ENCODE measurements at regions not wholly inside any gene's neighbourhood (a gene's known extent, or its start where the extent isn't known, plus 50 kb on each side); places are given as distances from the start of the nearest gene placed in this dataset.

GRCh38 chr3:13211605-13212210, 138.5 kb upstream of the IQSEC1 start:
- no peak for DNase-seq (ENCODE audit: low read depth in 3 of 3, low spot score in 2 of 3)

DNA sequence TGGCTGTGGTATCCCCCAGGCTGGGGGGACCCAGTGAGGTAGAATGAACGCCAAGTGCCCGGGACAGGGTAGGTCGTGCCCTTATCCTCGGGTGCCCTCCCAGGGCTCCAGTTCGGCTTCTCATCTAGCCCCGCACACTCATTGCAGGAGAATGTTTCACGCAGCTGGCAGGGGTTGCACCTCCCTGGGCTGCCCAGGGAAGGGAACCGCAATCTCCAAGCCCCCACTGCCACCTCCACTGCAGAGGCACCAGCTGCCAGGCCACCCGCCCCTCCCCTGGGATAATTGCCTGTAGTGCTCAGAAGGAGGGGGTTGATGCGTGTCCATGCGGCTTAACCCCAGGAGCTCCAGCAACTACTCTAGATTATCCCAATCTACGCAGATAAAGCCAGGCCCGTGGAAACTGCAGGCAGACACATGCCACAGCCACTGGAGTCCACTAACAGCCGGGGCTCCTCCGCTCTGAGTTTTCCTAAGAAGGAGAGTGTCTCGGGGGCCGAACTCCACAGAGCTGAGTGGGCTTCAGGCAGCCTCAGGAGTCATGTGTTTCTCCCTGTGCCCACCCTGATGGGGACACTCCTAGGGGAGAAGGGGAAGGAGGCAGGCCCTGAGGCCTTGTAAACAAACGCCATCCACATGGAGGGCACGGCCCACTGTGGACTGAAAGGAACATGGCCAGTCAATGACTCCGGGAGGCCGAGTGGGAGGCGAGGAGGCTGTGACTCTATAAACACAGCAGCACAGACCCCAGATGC, 137.2 kb upstream of the IQSEC1 start:
- no peak for DNase-seq (ENCODE audit: low read depth in 3 of 3, low spot score in 2 of 3)

GRCh38 chr3:13209634-13209997, 136.4 kb upstream of the IQSEC1 start:
- DNase-seq (ENCODE audit: low read depth in 3 of 3, low spot score in 2 of 3), result no peak

- no peak for DNase-seq (ENCODE audit: low read depth in 3 of 3, low spot score in 2 of 3)
Observed at GRCh38 chr3:13208706-13209633, 135.7 kb upstream of the IQSEC1 start.

- DNase-seq (ENCODE audit: low read depth in 3 of 3, low spot score in 2 of 3), result no peak
Observed at GRCh38 chr3:13207975-13208705, 134.9 kb upstream of the IQSEC1 start.

DNA sequence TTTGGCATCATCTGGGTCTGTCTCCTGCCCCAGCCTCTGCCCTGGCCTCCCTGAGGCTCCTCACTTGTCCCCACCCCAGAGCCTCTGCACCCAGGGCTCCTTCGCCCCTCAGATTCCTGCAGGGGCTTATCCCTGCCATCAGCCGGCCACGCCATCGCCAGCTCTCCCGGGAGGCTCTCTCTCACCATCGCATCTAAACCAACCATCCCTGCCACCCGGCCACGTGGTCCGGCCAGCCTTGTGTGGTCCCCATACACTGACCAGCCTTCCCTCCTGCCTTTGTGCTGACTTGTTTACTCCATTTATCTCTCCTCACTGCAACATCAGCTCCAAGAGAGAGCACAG, 134.3 kb upstream of the IQSEC1 start:
- no peak for DNase-seq (ENCODE audit: low read depth in 3 of 3, low spot score in 2 of 3)

DNA sequence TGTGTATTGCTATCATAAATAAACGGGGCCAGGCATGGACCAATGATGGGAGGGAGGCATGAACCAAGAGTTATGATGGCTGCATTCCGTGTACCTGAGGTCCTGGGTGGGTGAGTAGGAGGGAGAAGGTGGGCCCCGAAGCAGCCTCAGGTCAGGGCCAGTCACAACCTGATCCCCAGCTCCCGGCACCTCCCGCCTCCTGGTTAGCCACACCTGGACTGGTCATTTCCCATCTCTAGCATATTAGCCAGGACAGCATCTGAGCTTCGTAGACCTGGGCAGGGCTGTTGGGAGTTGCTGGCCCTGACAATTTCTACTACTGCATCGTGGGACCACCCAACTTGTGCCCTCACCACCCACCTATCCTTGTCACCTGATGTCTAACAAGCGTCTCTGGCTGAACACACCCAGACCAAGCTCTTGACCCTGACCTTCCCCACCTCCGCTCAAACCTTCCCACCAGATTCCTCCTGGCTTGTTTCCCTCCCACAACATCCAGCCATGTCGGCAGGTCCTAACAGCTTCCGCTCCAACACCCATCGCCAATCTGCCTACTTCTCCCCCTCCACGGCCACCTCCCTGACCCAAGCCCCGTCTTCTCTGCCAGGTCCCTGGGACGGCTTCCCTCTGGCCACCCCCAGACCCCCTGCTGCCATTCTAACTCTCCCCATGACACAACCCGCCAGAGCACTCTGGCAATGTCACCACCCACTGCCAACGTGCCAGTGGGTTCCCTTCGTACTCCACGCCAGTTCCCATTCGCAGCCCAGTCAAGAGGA, 133.8 kb upstream of the IQSEC1 start:
- DNase-seq (ENCODE audit: low read depth in 3 of 3, low spot score in 2 of 3), result no peak

DNA sequence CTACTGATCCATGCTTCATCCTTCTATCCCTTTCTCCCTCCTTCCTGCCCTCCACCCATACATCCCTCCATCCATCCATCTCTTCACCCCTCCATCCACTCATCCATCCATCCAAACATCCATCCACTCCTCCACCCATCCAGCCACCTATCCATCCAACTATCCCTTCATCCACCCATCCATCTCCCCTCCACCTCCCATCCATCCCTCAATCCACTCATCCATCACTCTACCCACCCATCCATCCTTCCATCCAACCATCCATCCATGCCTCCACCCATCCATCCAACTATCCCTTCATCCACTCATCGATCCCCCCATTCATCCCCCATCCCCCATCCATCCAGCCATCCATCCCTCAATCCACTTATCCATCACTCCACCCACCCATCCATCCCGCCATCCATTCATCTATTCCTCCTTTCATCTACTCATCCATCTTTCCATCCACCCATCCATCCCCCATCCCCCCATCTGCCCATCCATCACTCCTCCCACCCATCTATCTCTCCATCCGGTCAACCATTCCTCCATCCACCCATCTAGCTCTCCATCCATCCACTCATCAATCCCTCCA, 132.4 kb upstream of the IQSEC1 start:
- DNase-seq (ENCODE audit: low read depth in 3 of 3, low spot score in 2 of 3), result no peak

GRCh38 chr3:13204177-13204581, 130.9 kb upstream of the IQSEC1 start:
- DNase-seq (ENCODE audit: low read depth in 3 of 3, low spot score in 2 of 3), result no peak

GRCh38 chr3:13203398-13204176, 130.4 kb upstream of the IQSEC1 start:
- no peak for DNase-seq (ENCODE audit: low read depth in 3 of 3, low spot score in 2 of 3)

- no peak for DNase-seq (ENCODE audit: low read depth in 3 of 3, low spot score in 2 of 3)
Observed at GRCh38 chr3:13202744-13203397, 129.6 kb upstream of the IQSEC1 start.

- no peak for DNase-seq (ENCODE audit: low read depth in 3 of 3, low spot score in 2 of 3)
Observed at GRCh38 chr3:13201851-13202250, 128.6 kb upstream of the IQSEC1 start.

DNA sequence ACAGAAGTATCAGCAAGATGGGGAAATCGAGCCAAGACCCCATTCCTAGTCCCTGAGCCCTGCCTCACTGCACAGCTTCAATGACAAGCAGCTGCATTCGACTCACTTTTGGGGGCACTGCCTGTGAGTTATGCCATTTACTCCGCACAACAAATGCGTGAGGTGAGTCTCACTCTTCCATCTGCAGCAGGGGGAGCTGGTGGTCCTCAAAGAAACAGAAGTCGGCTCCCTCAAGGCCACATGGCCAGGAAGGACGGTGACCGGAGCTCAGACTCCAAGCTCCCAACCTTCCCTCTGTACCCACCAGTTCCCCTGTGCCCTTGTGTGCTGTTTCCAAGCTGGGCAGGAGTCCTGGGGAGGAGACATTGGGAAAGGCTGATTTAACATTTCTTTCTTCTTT, 127.7 kb upstream of the IQSEC1 start:
- no peak for DNase-seq (ENCODE audit: low read depth in 3 of 3, low spot score in 2 of 3)

- DNase-seq (ENCODE audit: low read depth in 3 of 3, low spot score in 2 of 3), result no peak
Observed at GRCh38 chr3:13200465-13200864, 127.2 kb upstream of the IQSEC1 start.

GRCh38 chr3:13199899-13200451, 126.7 kb upstream of the IQSEC1 start:
- DNase-seq (ENCODE audit: low read depth in 3 of 3, low spot score in 2 of 3), result no peak

GRCh38 chr3:13199006-13199776, 126.0 kb upstream of the IQSEC1 start:
- no peak for DNase-seq (ENCODE audit: low read depth in 3 of 3, low spot score in 2 of 3)

GRCh38 chr3:13198264-13198879, 125.1 kb upstream of the IQSEC1 start:
- no peak for DNase-seq (ENCODE audit: low read depth in 3 of 3, low spot score in 2 of 3)
